AG09319 (cell line): ENCODE measurements at regions not wholly inside any gene's neighbourhood (a gene's known extent, or its start where the extent isn't known, plus 50 kb on each side); places are given as distances from the start of the nearest gene placed in this dataset.

Source experiments
- DNase-seq: peaks from one replicate; pipeline ENCODE4 v3.0.0-alpha.2; 2010; ENCODE audit warnings: low read depth; ENCODE audit errors: extremely low read depth
- CTCF ChIP-seq: IDR thresholded peaks from 2 replicates; pipeline ENCODE4 v1.5.1; 2011; ENCODE audit warnings: low read depth, mild to moderate bottlenecking, inconsistent platforms, low read length, moderate library complexity

GRCh38 chr10:78640796-78641636 is 427.8 kb upstream of the ZMIZ1 start:
- no peak for TF ChIP-seq CTCF
- DNase-seq: no peak

- DNase-seq: no peak
- TF ChIP-seq CTCF: no peak
These were observed 427.1 kb upstream of the ZMIZ1 start for GRCh38 chr10:78641693-78642092.

GRCh38 chr10:78642269-78642816 is 426.4 kb upstream of the ZMIZ1 start:
- DNase-seq: no peak

GRCh38 chr10:78643513-78643912 is 425.3 kb upstream of the ZMIZ1 start:
- no peak for DNase-seq
- TF ChIP-seq CTCF: no peak

More at GRCh38 chr10:78642269-78642816, 426.4 kb upstream of the ZMIZ1 start:
- no peak for TF ChIP-seq CTCF

- no peak for TF ChIP-seq CTCF
- no peak for DNase-seq
These were observed 424.2 kb upstream of the ZMIZ1 start for GRCh38 chr10:78644550-78644949.

- DNase-seq: no peak
- no peak for TF ChIP-seq CTCF
These were observed 423.5 kb upstream of the ZMIZ1 start for GRCh38 chr10:78645169-78645686.

GRCh38 chr10:78645975-78646374 is 422.8 kb upstream of the ZMIZ1 start:
- TF ChIP-seq CTCF: no peak
- no peak for DNase-seq
